OCI-LY1 (cell line): ENCODE measurements at regions not wholly inside any gene's neighbourhood (a gene's known extent, or its start where the extent isn't known, plus 50 kb on each side); places are given as distances from the start of the nearest gene placed in this dataset.
"Not testable (repeated sequence)": the region's sequence is repeated elsewhere in the genome, so short reads cannot be mapped to it uniquely, and the experiment has no call there.

Source experiments
- H2AFZ ChIP-seq: fragments of 200-600 bp; sonication (generic), shearing (Covaris generic); 2 replicates; pipeline ENCODE4 v1.6.0; 2014; ENCODE audit warnings: antibody characterized with exemption, mild to moderate bottlenecking, low read length
- H3F3A ChIP-seq: fragments of 200-600 bp; sonication (generic), shearing (Covaris generic); 2 replicates; pipeline ENCODE4 v1.6.0; 2014; ENCODE audit warnings: mild to moderate bottlenecking, antibody characterized with exemption, low read length, moderate library complexity; ENCODE audit not compliant: insufficient read depth
- H3K27ac ChIP-seq: fragments of 200-600 bp; sonication (generic); 2 replicates; pipeline ENCODE4 v1.5.1; 2014; ENCODE audit warnings: low read length, mixed run types, mild to moderate bottlenecking, low read depth; ENCODE audit not compliant: poor library complexity, severe bottlenecking
- H3K27me3 ChIP-seq: fragments of 200-600 bp; sonication (generic); 2 replicates; pipeline ENCODE4 v1.6.0; 2014; ENCODE audit warnings: antibody characterized with exemption, mild to moderate bottlenecking, low read length, moderate library complexity; ENCODE audit not compliant: insufficient read depth
- H3K36me3 ChIP-seq: fragments of 200-600 bp; sonication (generic); 2 replicates; pipeline ENCODE4 v1.6.1; 2014; ENCODE audit warnings: mild to moderate bottlenecking, antibody characterized with exemption, low read length, moderate library complexity, mixed read lengths; ENCODE audit not compliant: insufficient read depth
- H3K4me1 ChIP-seq: fragments of 200-600 bp; sonication (generic); 2 replicates; pipeline ENCODE4 v1.5.1; 2014; ENCODE audit warnings: mild to moderate bottlenecking, low read length, moderate library complexity; ENCODE audit not compliant: insufficient read depth, severe bottlenecking
- H3K4me2 ChIP-seq: fragments of 200-600 bp; sonication (generic), shearing (Covaris generic); 2 replicates; pipeline ENCODE4 v1.6.1; 2014; ENCODE audit warnings: low read length
- H3K4me3 ChIP-seq: fragments of 200-600 bp; sonication (generic); 2 replicates; pipeline ENCODE4 v1.5.1; 2014; ENCODE audit warnings: low read length, low read depth, mild to moderate bottlenecking, mixed read lengths; ENCODE audit not compliant: poor library complexity, severe bottlenecking
- H3K79me2 ChIP-seq: fragments of 200-600 bp; shearing (Covaris generic); 2 replicates; pipeline ENCODE4 v1.6.1; 2016; ENCODE audit warnings: mixed run types, low read length, mixed read lengths; ENCODE audit not compliant: insufficient read depth
- H3K9ac ChIP-seq: fragments of 200-600 bp; sonication (generic), shearing (Covaris generic); 2 replicates; pipeline ENCODE4 v1.6.1; 2014; ENCODE audit warnings: mild to moderate bottlenecking, low read length, mixed read lengths
- H3K9me2 ChIP-seq: fragments of 200-600 bp; sonication (generic), shearing (Covaris generic); 2 replicates; pipeline ENCODE4 v1.6.1; 2014; ENCODE audit warnings: low read depth, mild to moderate bottlenecking, low read length, mixed read lengths
- H3K9me3 ChIP-seq: fragments of 200-600 bp; shearing (Covaris generic); 2 replicates; pipeline ENCODE4 v1.6.1; 2014; ENCODE audit warnings: low read length, mixed read lengths
- H4K20me1 ChIP-seq: fragments of 200-600 bp; sonication (generic), shearing (Covaris generic); 2 replicates; pipeline ENCODE4 v1.6.0; 2016; ENCODE audit warnings: mild to moderate bottlenecking, low read length; ENCODE audit not compliant: insufficient read depth
- EZH2 ChIP-seq: fragments of 200-600 bp; sonication (generic), shearing (Covaris generic); IDR thresholded peaks from 2 replicates; pipeline ENCODE4 v1.8.0; 2017; ENCODE audit warnings: borderline replicate concordance, mixed run types, mild to moderate bottlenecking, antibody characterized with exemption, low read length, moderate library complexity, mixed read lengths
- TF ChIP-seq, protein P1 (sequence below): fragments of 200-600 bp; sonication (generic), shearing (Covaris generic); IDR thresholded peaks from 2 replicates; pipeline ENCODE4 v1.5.1; 2017; ENCODE audit warnings: mild to moderate bottlenecking, antibody characterized with exemption, low read length, moderate library complexity, mixed read lengths

DNA sequence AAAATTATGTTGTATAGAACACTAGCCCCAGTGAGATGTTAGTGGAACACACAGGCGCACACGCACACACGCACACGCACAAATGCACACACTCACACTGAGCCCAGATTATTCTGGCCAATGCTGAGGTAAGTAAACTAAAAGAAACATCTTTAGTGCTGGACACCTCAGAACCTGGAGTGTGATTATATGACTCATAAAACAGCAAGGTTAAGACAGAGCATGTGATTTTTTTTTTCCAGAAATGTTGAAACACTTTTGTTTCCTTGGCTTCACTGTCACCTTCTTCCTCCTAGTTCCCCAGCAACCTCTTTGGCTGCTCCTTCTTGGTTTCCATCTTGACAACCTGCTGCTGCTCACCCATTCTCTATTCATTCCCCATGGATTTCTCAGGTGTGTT is 141.0 kb upstream of the ALG10B start:
- no peak overlapping the region for H3K9ac ChIP-seq
- H3K27ac ChIP-seq: no peak overlapping the region
- H3K9me2 ChIP-seq: no peaks in the 10 kb centered on the region
- no peak for TF ChIP-seq EZH2
- TF ChIP-seq, protein P1, sequence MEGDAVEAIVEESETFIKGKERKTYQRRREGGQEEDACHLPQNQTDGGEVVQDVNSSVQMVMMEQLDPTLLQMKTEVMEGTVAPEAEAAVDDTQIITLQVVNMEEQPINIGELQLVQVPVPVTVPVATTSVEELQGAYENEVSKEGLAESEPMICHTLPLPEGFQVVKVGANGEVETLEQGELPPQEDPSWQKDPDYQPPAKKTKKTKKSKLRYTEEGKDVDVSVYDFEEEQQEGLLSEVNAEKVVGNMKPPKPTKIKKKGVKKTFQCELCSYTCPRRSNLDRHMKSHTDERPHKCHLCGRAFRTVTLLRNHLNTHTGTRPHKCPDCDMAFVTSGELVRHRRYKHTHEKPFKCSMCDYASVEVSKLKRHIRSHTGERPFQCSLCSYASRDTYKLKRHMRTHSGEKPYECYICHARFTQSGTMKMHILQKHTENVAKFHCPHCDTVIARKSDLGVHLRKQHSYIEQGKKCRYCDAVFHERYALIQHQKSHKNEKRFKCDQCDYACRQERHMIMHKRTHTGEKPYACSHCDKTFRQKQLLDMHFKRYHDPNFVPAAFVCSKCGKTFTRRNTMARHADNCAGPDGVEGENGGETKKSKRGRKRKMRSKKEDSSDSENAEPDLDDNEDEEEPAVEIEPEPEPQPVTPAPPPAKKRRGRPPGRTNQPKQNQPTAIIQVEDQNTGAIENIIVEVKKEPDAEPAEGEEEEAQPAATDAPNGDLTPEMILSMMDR: no peak
- H3K27me3 ChIP-seq: no peaks in the 10 kb centered on the region
- H3K4me1 ChIP-seq: no peaks in the 10 kb centered on the region
- no peaks in the 10 kb centered on the region for H3K79me2 ChIP-seq
- H3K36me3 ChIP-seq: no peaks in the 10 kb centered on the region
- H3K4me3 ChIP-seq: no peak overlapping the region
- H3K4me2 ChIP-seq: no peak overlapping the region
- H3K9me3 ChIP-seq: no peaks in the 10 kb centered on the region
- H3F3A ChIP-seq: no peaks in the 10 kb centered on the region
- H2AFZ ChIP-seq: no peak overlapping the region
- H4K20me1 ChIP-seq: no peaks in the 10 kb centered on the region

DNA sequence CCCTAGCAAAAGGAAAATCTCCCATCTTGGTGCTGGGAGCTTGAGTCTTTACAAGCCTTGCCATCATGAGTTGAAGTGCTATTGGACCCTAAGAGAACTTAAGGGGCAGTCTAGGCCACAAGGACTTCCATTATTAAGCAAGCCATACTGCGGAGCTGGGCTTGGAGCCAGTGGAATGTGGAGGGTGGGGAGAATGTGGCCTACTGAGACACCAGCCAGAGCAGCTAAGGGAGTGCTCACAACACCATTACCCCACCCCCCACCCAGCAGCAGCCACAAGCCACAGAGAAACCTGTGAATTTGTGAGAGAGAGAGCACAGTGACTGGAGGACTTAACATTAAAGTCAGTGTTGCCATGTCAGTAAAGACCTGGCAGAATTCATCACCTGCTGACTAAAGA is 133.0 kb upstream of the ALG10B start:
- H3F3A ChIP-seq, H3K79me2 ChIP-seq, H3K9ac ChIP-seq, H2AFZ ChIP-seq, H3K27me3 ChIP-seq, H3K36me3 ChIP-seq, H3K9me2 ChIP-seq, H3K27ac ChIP-seq, H3K9me3 ChIP-seq, H4K20me1 ChIP-seq, H3K4me1 ChIP-seq, H3K4me3 ChIP-seq, H3K4me2 ChIP-seq: not testable (repeated sequence)

DNA sequence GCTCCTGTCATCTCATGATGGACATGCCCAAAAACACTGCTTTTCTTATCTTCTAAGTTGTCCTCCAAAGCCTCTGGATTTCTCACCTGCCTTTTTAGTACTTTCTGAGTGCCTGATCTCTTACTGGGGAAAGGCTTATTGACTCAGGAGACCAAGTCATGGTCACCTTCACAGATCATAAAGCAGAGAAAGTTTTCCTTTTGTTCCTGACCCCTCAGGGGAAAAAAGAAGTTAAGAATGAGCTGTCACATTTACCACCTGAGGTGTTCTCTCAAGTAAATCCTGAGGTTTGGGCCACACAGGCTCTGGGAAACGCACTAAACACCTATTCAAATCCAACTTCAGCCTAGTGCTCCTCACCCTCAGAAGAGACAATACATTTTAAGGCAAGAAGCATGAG is 119.3 kb upstream of the ALG10B start:
- H3F3A ChIP-seq, H3K79me2 ChIP-seq, H3K4me1 ChIP-seq, H3K9me2 ChIP-seq, H3K36me3 ChIP-seq, H3K4me3 ChIP-seq, H3K4me2 ChIP-seq, H3K9ac ChIP-seq, H4K20me1 ChIP-seq, H3K27me3 ChIP-seq, H3K9me3 ChIP-seq, H3K27ac ChIP-seq, H2AFZ ChIP-seq: not testable (repeated sequence)

DNA sequence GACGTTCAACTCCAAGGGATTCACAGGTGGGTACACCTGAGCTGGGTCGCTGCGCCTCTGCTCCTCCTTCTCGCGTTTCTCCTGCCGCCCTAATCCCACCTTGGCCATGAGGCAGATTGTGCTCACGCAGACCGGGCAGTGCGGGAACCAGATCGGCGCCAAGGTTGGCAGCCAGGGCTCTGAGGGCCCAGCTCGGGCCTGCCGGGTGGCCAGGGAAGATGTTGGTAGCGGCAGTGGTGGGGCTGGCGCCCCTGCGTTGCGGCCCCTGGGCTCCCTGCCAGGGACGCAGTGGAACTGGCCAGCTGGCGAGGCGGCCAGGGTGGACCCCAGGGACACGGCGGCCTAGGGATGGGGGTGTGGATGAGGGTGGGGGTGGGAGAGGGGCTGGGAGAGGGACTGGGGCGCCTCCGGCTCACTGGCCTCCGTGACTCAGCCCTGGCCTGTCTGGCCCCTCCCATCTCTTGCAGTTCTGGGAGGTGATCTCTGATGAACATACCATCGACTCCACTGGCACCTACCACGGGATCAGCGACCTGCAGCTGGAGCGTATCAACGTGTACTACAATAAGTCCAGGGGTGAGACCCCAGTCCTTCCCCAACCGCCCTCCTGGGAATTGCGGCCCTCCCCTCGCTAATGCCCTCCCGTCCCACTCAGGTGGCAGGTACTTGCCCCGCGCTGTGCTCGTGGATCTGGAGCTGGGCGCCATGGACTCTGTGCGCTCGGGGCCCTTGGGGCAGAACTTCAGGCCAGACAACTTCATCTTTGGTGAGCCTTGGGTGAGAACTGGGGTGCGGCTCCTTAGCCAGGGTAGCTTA is 114.9 kb upstream of the ALG10B start:
- no peaks in the 10 kb centered on the region for H3K9me3 ChIP-seq
- H3K9me2 ChIP-seq: no peaks in the 10 kb centered on the region
- H3K36me3 ChIP-seq: no peaks in the 10 kb centered on the region
- H4K20me1 ChIP-seq: no peaks in the 10 kb centered on the region
- no peaks in the 10 kb centered on the region for H3K79me2 ChIP-seq
- H2AFZ ChIP-seq: no peak overlapping the region
- no peaks in the 10 kb centered on the region for H3K4me1 ChIP-seq
- no peak overlapping the region for H3K4me3 ChIP-seq
- no peak overlapping the region for H3K9ac ChIP-seq
- H3F3A ChIP-seq: no peaks in the 10 kb centered on the region
- no peaks in the 10 kb centered on the region for H3K27me3 ChIP-seq
- no peak overlapping the region for H3K4me2 ChIP-seq
- TF ChIP-seq, protein P1: no peak
- TF ChIP-seq EZH2: no peak
- no peak overlapping the region for H3K27ac ChIP-seq
